ENCODE measurements at regions not wholly inside any gene's neighbourhood (a gene's known extent, or its start where the extent isn't known, plus 50 kb on each side); places are given as distances from the start of the nearest gene placed in this dataset.

DNA sequence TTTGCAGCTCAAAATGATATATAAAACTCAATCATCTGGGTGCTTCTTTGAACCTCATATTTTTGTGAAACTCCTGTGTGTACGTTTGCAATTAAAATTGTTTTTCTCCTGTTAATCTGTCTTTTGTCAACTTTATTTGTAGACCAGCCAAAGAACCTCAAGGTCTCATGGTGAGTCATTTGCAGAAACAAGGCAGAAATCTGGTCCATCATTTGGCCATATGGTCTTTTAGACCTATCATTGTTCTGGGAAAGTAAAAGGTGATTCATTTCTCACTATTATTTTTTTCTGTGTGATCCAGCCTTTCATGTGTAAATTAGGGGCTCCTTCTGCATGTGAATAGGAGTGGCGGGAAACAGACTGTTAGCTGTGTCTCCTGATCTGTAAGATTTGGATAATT lies 399.1 kb upstream of the DDI1 start:
- ChIA-PET POLR2A (no interaction called here), CTCF (no interaction called here)
- Histone ChIP-seq H3K4me3 (ENCODE audit: low read depth in 2 of 2, low read length in 2 of 2) (no peak overlapping the region), H3K27ac (ENCODE audit: low read length) (no peak overlapping the region), H3K4me1 (ENCODE audit: control insufficient read depth, insufficient read depth, low read length) (no peaks in the 10 kb centered on the region), H3K9me3 (ENCODE audit: control insufficient read depth, insufficient read depth, low read depth, low read length) (no peaks in the 10 kb centered on the region), H3K27me3 (ENCODE audit: control insufficient read depth, insufficient read depth, low read length) (no peaks in the 10 kb centered on the region), H3K36me3 (ENCODE audit: control insufficient read depth, insufficient read depth, low read length) (no peaks in the 10 kb centered on the region; the same call in 1 of the 2 replicates)
- DNase-seq (ENCODE audit: low read depth, low spot score) (no peak), ATAC-seq (no peak)
- intact Hi-C loops (cut with micrococcal nuclease; ENCODE audit: unreplicated experiment) (no loop called here), in situ Hi-C loops (cut with HindIII; ENCODE audit: low pct_unique_long_range_greater_than_20kb, low sequenced_read_pairs) (no loop called here)
- no TSS peak for BruUV-seq (replicated peaks)
- TF ChIP-seq SIN3A (IDR thresholded peaks at IDR 0.05; ENCODE audit: borderline replicate concordance, insufficient read depth, low read depth, low read length), result no peak
- no peak for TF ChIP-seq TCF7L2 (IDR thresholded peaks at IDR 0.05; ENCODE audit: low read depth, low read length)
- no peak for TF ChIP-seq POLR2AphosphoS5 (IDR thresholded peaks at IDR 0.05; ENCODE audit: low read depth, low read length)
- TF ChIP-seq, protein P1, sequence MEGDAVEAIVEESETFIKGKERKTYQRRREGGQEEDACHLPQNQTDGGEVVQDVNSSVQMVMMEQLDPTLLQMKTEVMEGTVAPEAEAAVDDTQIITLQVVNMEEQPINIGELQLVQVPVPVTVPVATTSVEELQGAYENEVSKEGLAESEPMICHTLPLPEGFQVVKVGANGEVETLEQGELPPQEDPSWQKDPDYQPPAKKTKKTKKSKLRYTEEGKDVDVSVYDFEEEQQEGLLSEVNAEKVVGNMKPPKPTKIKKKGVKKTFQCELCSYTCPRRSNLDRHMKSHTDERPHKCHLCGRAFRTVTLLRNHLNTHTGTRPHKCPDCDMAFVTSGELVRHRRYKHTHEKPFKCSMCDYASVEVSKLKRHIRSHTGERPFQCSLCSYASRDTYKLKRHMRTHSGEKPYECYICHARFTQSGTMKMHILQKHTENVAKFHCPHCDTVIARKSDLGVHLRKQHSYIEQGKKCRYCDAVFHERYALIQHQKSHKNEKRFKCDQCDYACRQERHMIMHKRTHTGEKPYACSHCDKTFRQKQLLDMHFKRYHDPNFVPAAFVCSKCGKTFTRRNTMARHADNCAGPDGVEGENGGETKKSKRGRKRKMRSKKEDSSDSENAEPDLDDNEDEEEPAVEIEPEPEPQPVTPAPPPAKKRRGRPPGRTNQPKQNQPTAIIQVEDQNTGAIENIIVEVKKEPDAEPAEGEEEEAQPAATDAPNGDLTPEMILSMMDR (IDR thresholded peaks at IDR 0.05), result peak; percentile 5; the same call in 1 of the 2 replicates

GRCh38 chr11:103637831-103638230 lies 398.6 kb upstream of the DDI1 start:
- no peak for TF ChIP-seq TCF7L2 (IDR thresholded peaks at IDR 0.05; ENCODE audit: low read depth, low read length)
- in situ Hi-C loops (cut with HindIII; ENCODE audit: low pct_unique_long_range_greater_than_20kb, low sequenced_read_pairs) (no loop called here), intact Hi-C loops (cut with micrococcal nuclease; ENCODE audit: unreplicated experiment) (no loop called here)
- POLR2A ChIA-PET, result no interaction called here
- BruUV-seq (replicated peaks), result no TSS peak
- Histone ChIP-seq H3K27me3 (ENCODE audit: control insufficient read depth, insufficient read depth, low read length) (no peaks in the 10 kb centered on the region), H3K9me3 (ENCODE audit: control insufficient read depth, insufficient read depth, low read depth, low read length) (no peaks in the 10 kb centered on the region; the same call in 1 of the 2 replicates), H3K4me1 (ENCODE audit: control insufficient read depth, insufficient read depth, low read length) (no peaks in the 10 kb centered on the region), H3K27ac (ENCODE audit: low read length) (no peak overlapping the region), H3K36me3 (ENCODE audit: control insufficient read depth, insufficient read depth, low read length) (no peaks in the 10 kb centered on the region; the same call in 1 of the 2 replicates), H3K4me3 (ENCODE audit: low read depth in 2 of 2, low read length in 2 of 2) (no peak overlapping the region)
- no peak for ATAC-seq
- no peak for DNase-seq (ENCODE audit: low read depth, low spot score)
- CTCF ChIA-PET, result no interaction called here

- TF ChIP-seq SIN3A (IDR thresholded peaks at IDR 0.05; ENCODE audit: borderline replicate concordance, insufficient read depth, low read depth, low read length), result no peak
- TF ChIP-seq, protein P1 (IDR thresholded peaks at IDR 0.05), result no peak
- no peak for TF ChIP-seq REST (IDR thresholded peaks at IDR 0.05; ENCODE audit: insufficient read depth in 1 of 2, low read depth in 2 of 2, low read length in 1 of 2)
- TF ChIP-seq POLR2AphosphoS5 (IDR thresholded peaks at IDR 0.05; ENCODE audit: low read depth, low read length), result no peak
- TF ChIP-seq TCF7L2 (IDR thresholded peaks at IDR 0.05; ENCODE audit: low read depth, low read length), result no peak
- H3K9me3 ChIP-seq (ENCODE audit: control insufficient read depth, insufficient read depth, low read depth, low read length), result no peaks in the 10 kb centered on the region; the same call in 1 of the 2 replicates
- in situ Hi-C loops (cut with HindIII; ENCODE audit: low pct_unique_long_range_greater_than_20kb, low sequenced_read_pairs) (no loop called here), intact Hi-C loops (cut with micrococcal nuclease; ENCODE audit: unreplicated experiment) (no loop called here)
- H3K4me1 ChIP-seq (ENCODE audit: control insufficient read depth, insufficient read depth, low read length), result no peaks in the 10 kb centered on the region
- no peaks in the 10 kb centered on the region; the same call in 1 of the 2 replicates for H3K36me3 ChIP-seq (ENCODE audit: control insufficient read depth, insufficient read depth, low read length)
- DNase-seq (ENCODE audit: low read depth, low spot score), result no peak
- no peak overlapping the region for H3K27ac ChIP-seq (ENCODE audit: low read length)
- ATAC-seq, result no peak
- ChIA-PET POLR2A (no interaction called here), CTCF (no interaction called here)
- no peak overlapping the region for H3K4me3 ChIP-seq (ENCODE audit: low read depth in 2 of 2, low read length in 2 of 2)
- BruUV-seq (replicated peaks), result no TSS peak
- no peaks in the 10 kb centered on the region for H3K27me3 ChIP-seq (ENCODE audit: control insufficient read depth, insufficient read depth, low read length)
These were observed 391.8 kb upstream of the DDI1 start for GRCh38 chr11:103644676-103645075.
